Ascending aorta (tissue), 2 donors: ENCODE measurements at regions not wholly inside any gene's neighbourhood (a gene's known extent, or its start where the extent isn't known, plus 50 kb on each side); places are given as distances from the start of the nearest gene placed in this dataset.

Source experiments
- DNase-seq, 2 donors: peaks; one replicate each; pipeline ENCODE4 v3.0.0-alpha.2; 2019; ENCODE audit warnings: low spot score in 2 of 2
- H3K27ac ChIP-seq, 2 donors: fragments of 200-600 bp; sonication (generic); one replicate each; pipeline ENCODE4 v1.5.1; 2016 to 2017; ENCODE audit warnings: mild to moderate bottlenecking in 1 of 2
- H3K27me3 ChIP-seq: fragments of 200-600 bp; sonication (generic); one replicate; pipeline ENCODE4 v1.5.1; 2017
- H3K36me3 ChIP-seq, 2 donors: fragments of 200-600 bp; sonication (generic); one replicate each; pipeline ENCODE4 v1.5.1; 2016
- H3K4me1 ChIP-seq, 2 donors: fragments of 200-600 bp; sonication (generic); one replicate each; pipeline ENCODE4 v1.5.1; 2016 to 2017; ENCODE audit warnings: mild to moderate bottlenecking in 1 of 2
- H3K4me3 ChIP-seq, 2 donors: fragments of 200-600 bp; sonication (generic); one replicate each; pipeline ENCODE4 v1.5.1; 2016 to 2017; ENCODE audit warnings: mild to moderate bottlenecking in 1 of 2
- H3K9me3 ChIP-seq, 2 donors: fragments of 200-600 bp; sonication (generic); one replicate each; pipeline ENCODE4 v1.5.1; 2016
- CTCF ChIP-seq, 3 experiments: fragments of 200-600 bp in 2 of 3; fragments of 450-650 bp in 1 of 3; sonication (generic) in 2 of 3; IDR thresholded peaks; one replicate each; pipeline ENCODE4 v1.5.1; 2016 to 2019; ENCODE audit warnings: antibody characterized with exemption in 3 of 3, mild to moderate bottlenecking in 1 of 3, moderate library complexity in 1 of 3
- intact Hi-C: fragments of 100-400 bp; cut with DNase I; formaldehyde crosslinking; loops from one replicate; pipeline ENCODE4 v1.15.1; 2023

- TF ChIP-seq CTCF (IDR thresholded peaks at IDR 0.05) = no peak
- no peaks in the 10 kb centered on the region for H3K36me3 ChIP-seq
- intact Hi-C loops = no loop called here
- no peaks in the 10 kb centered on the region for H3K9me3 ChIP-seq
- no peak overlapping the region for H3K27ac ChIP-seq
- H3K4me3 ChIP-seq = no peak overlapping the region
- H3K4me1 ChIP-seq = no peaks in the 10 kb centered on the region
- H3K27me3 ChIP-seq = no peaks in the 10 kb centered on the region
- no peak for DNase-seq
Observed at GRCh38 chr3:94259291-94259690, 196.4 kb downstream of the NSUN3 start.

- H3K4me1 ChIP-seq = no peaks in the 10 kb centered on the region
- H3K9me3 ChIP-seq = no peaks in the 10 kb centered on the region
- H3K27ac ChIP-seq = no peak overlapping the region
- TF ChIP-seq CTCF (IDR thresholded peaks at IDR 0.05) = no peak
- H3K27me3 ChIP-seq = no peaks in the 10 kb centered on the region
- no peak for DNase-seq
- intact Hi-C loops = no loop called here
- H3K36me3 ChIP-seq = no peaks in the 10 kb centered on the region
- H3K4me3 ChIP-seq = no peak overlapping the region
Observed at GRCh38 chr3:94269763-94270162, 206.9 kb downstream of the NSUN3 start.

- H3K27me3 ChIP-seq = no peaks in the 10 kb centered on the region
- no peaks in the 10 kb centered on the region for H3K36me3 ChIP-seq
- no peaks in the 10 kb centered on the region for H3K4me1 ChIP-seq
- DNase-seq = no peak
- no peak overlapping the region for H3K4me3 ChIP-seq
- no peaks in the 10 kb centered on the region for H3K9me3 ChIP-seq
- intact Hi-C loops = no loop called here
- TF ChIP-seq CTCF (IDR thresholded peaks at IDR 0.05) = no peak
- H3K27ac ChIP-seq = no peak overlapping the region
Observed at GRCh38 chr3:94272016-94272415, 209.2 kb downstream of the NSUN3 start.

- intact Hi-C loops = no loop called here
- H3K27ac ChIP-seq = no peak overlapping the region
- H3K4me1 ChIP-seq = no peaks in the 10 kb centered on the region
- H3K27me3 ChIP-seq = no peaks in the 10 kb centered on the region
- TF ChIP-seq CTCF (IDR thresholded peaks at IDR 0.05) = no peak
- no peaks in the 10 kb centered on the region for H3K9me3 ChIP-seq
- no peak overlapping the region for H3K4me3 ChIP-seq
- H3K36me3 ChIP-seq = no peaks in the 10 kb centered on the region
- DNase-seq = no peak
Observed at GRCh38 chr3:94280958-94281357, 218.1 kb downstream of the NSUN3 start.

- H3K36me3 ChIP-seq = no peaks in the 10 kb centered on the region
- no peak overlapping the region for H3K27ac ChIP-seq
- DNase-seq = no peak
- H3K4me3 ChIP-seq = no peak overlapping the region
- no peaks in the 10 kb centered on the region for H3K4me1 ChIP-seq
- intact Hi-C loops = no loop called here
- no peaks in the 10 kb centered on the region for H3K27me3 ChIP-seq
- TF ChIP-seq CTCF (IDR thresholded peaks at IDR 0.05) = no peak
- no peaks in the 10 kb centered on the region for H3K9me3 ChIP-seq
Observed at GRCh38 chr3:94285872-94286271, 223.0 kb downstream of the NSUN3 start.

GRCh38 chr3:94291686-94292085, 228.8 kb downstream of the NSUN3 start:
- intact Hi-C loops = no loop called here
- Histone ChIP-seq H3K27me3 (no peaks in the 10 kb centered on the region), H3K9me3 (no peaks in the 10 kb centered on the region), H3K27ac (no peak overlapping the region), H3K4me1 (no peaks in the 10 kb centered on the region), H3K36me3 (no peaks in the 10 kb centered on the region), H3K4me3 (no peak overlapping the region)
- DNase-seq = no peak
- TF ChIP-seq CTCF (IDR thresholded peaks at IDR 0.05) = no peak
